Muscle layer of duodenum (tissue), 2 donors: ENCODE measurements at regions not wholly inside any gene's neighbourhood (a gene's known extent, or its start where the extent isn't known, plus 50 kb on each side); places are given as distances from the start of the nearest gene placed in this dataset.
"Not testable (repeated sequence)": the region's sequence is repeated elsewhere in the genome, so short reads cannot be mapped to it uniquely, and the experiment has no call there.

Experiments
- H3K27ac ChIP-seq: one replicate; pipeline ENCODE4 v1.7.0; 2013; ENCODE audit warnings: mild to moderate bottlenecking, low read length
- H3K27me3 ChIP-seq: one replicate; pipeline ENCODE4 v1.7.0; 2013; ENCODE audit warnings: low read depth, mild to moderate bottlenecking, control low read depth, low read length
- H3K36me3 ChIP-seq, 2 donors: one replicate each; pipeline ENCODE4 v1.7.0; 2013; ENCODE audit warnings: low read length in 2 of 2, control low read depth in 1 of 2, mild to moderate bottlenecking in 1 of 2; ENCODE audit not compliant: insufficient read depth in 2 of 2, control insufficient read depth in 1 of 2
- H3K4me1 ChIP-seq, 2 donors: one replicate each; pipeline ENCODE4 v1.7.0; 2013; ENCODE audit warnings: low read length in 2 of 2, mild to moderate bottlenecking in 2 of 2, control low read depth in 1 of 2, moderate library complexity in 1 of 2; ENCODE audit not compliant: insufficient read depth in 2 of 2, control insufficient read depth in 1 of 2
- H3K4me3 ChIP-seq, 2 donors: one replicate each; pipeline ENCODE4 v1.7.0; 2013; ENCODE audit warnings: low read length in 2 of 2, low read depth in 1 of 2, mild to moderate bottlenecking in 1 of 2
- H3K9me3 ChIP-seq, 2 donors: one replicate each; pipeline ENCODE4 v1.7.0; 2013; ENCODE audit warnings: low read length in 2 of 2, control low read depth in 1 of 2, mild to moderate bottlenecking in 1 of 2; ENCODE audit not compliant: control insufficient read depth in 1 of 2
- donor health status: healthy.

DNA sequence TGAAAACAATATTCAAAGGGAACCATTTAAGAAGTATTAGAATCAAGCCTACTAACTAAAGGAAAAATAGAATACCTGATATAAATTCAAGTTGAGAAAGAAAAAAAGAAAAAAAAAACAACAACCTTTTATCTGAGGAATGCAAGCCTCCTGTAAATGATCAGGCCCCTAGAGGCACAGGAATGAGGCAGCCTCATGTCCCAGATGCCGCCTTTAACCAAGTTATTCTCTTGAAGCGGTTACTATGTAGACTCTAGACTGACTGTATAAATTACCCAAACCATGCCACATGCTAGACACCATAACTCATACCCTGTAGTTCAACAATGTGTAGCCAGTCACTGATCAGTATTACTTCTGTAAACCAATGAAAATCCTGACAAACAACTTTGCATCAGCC, 929.6 kb downstream of the TAF11L14 start:
- no peaks in the 10 kb centered on the region for H3K4me1 ChIP-seq
- no peak overlapping the region for H3K4me3 ChIP-seq
- no peak overlapping the region for H3K27ac ChIP-seq
- H3K27me3 ChIP-seq = no peaks in the 10 kb centered on the region
- H3K36me3 ChIP-seq = no peaks in the 10 kb centered on the region
- no peaks in the 10 kb centered on the region for H3K9me3 ChIP-seq

GRCh38 chr5:18566671-18567070, 932.4 kb downstream of the TAF11L14 start:
- no peak overlapping the region for H3K27ac ChIP-seq
- no peaks in the 10 kb centered on the region for H3K27me3 ChIP-seq
- H3K4me3 ChIP-seq = no peak overlapping the region
- no peaks in the 10 kb centered on the region for H3K4me1 ChIP-seq
- no peaks in the 10 kb centered on the region for H3K36me3 ChIP-seq
- no peaks in the 10 kb centered on the region for H3K9me3 ChIP-seq

DNA sequence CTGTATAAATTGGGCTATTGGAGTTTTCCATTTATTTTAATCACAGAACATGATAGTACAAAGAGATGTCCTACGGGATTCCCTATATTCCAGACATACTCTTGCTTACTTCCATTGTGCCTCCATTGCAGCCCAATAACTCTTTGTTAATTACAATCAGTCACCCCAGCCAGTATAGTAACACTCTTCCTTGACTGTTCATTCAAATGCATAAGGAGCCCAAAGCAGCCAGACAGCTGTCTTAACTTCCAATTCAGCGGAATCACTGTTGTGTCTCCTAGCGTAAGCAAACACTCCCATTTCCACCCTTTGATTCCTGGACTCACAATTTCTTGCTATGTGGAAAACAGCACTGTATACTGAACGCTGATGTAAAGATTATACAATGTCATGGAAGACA, 942.3 kb downstream of the TAF11L14 start:
- H3K9me3 ChIP-seq = no peaks in the 10 kb centered on the region
- H3K4me3 ChIP-seq = no peak overlapping the region
- H3K27ac ChIP-seq = no peak overlapping the region
- no peaks in the 10 kb centered on the region for H3K4me1 ChIP-seq
- no peaks in the 10 kb centered on the region for H3K27me3 ChIP-seq
- no peaks in the 10 kb centered on the region for H3K36me3 ChIP-seq

GRCh38 chr5:18601185-18601584, 966.9 kb downstream of the TAF11L14 start:
- Histone ChIP-seq H3K4me1 (no peaks in the 10 kb centered on the region), H3K9me3 (no peaks in the 10 kb centered on the region), H3K36me3 (no peaks in the 10 kb centered on the region), H3K27ac (no peak overlapping the region), H3K4me3 (no peak overlapping the region), H3K27me3 (no peaks in the 10 kb centered on the region)

DNA sequence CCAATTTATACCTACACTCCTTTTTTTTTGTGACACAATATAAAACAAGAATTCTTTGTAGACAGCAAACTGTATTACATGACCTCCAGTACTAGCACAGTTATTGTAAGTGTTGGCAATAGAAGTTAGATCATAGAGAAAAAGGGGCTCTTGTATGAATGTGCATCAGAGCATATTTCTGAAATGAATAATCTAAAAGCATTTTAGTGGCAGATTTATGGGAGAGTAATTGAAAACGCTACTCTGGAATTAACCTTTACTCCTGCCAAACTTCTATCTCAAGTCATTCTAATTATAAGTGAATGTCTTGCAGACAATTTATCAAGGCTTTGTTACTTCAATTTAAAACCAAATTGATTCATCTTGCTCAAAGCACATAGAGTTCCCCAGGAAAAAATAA, 968.1 kb downstream of the TAF11L14 start:
- Histone ChIP-seq H3K27ac (no peak overlapping the region), H3K9me3 (no peaks in the 10 kb centered on the region), H3K27me3 (no peaks in the 10 kb centered on the region), H3K4me3 (no peak overlapping the region), H3K4me1 (no peaks in the 10 kb centered on the region), H3K36me3 (no peaks in the 10 kb centered on the region)

DNA sequence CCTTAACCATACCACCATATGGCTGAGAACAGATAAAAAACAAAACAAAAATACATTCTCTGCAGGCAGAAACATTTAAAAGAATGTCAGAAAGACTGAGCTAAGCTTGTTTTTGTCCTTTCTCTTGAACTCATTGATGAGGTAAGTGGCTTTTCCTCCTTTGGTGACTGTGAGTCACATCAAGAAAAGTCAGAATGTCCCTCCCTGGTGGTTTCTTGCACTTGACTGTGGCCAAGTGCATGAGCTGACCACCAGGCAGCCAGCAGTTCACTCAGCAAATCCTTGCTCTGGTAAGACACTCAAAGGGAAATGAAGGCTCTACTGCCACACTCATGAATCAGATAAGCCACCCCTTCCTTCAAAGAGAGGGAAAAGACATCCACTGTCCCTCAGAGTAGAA, 970.9 kb downstream of the TAF11L14 start:
- no peaks in the 10 kb centered on the region for H3K27me3 ChIP-seq
- H3K4me1 ChIP-seq = no peaks in the 10 kb centered on the region
- H3K9me3 ChIP-seq = no peaks in the 10 kb centered on the region
- no peak overlapping the region for H3K27ac ChIP-seq
- H3K4me3 ChIP-seq = no peak overlapping the region
- H3K36me3 ChIP-seq = no peaks in the 10 kb centered on the region

DNA sequence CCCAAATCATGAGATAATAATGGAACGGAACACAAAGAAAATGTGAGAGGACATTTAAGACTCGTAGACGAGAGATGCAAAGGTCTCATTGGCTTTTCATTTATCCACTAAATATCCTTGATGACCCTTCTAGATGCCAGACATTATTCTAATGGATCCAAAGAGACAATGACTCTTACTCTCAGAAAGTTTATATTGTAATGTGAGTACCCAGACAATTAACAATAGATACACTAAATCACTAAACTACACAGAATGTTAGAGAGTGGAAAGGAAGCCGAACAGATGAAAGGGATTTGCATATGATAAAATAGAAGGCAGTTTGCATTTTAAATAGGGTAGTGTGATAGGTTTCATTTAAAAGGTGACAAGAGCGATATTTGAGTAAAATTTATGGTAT, 973.3 kb downstream of the TAF11L14 start:
- Histone ChIP-seq H3K27me3 (no peaks in the 10 kb centered on the region), H3K4me1 (no peaks in the 10 kb centered on the region), H3K9me3 (no peaks in the 10 kb centered on the region), H3K36me3 (no peaks in the 10 kb centered on the region), H3K4me3 (no peak overlapping the region), H3K27ac (no peak overlapping the region)

DNA sequence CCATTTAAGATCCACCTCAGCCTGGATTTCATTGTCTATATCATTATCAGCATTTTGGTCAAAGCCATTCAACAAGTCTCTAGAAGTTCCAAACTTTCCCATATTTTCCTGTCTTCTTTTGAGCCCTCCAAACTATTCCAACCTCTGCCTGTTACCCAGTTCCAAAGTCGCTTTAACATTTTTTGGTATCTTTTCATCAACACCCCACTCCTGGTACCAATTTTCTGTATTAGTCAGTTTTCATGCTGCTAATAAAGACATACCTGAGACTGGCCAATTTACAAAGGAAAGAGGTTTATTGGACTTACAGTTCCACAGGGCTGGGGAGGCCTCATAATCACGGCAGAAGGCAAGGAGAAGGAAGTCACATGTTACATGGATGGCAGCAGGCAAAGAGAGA, 982.9 kb downstream of the TAF11L14 start:
- H3K36me3 ChIP-seq, H3K27ac ChIP-seq, H3K4me3 ChIP-seq, H3K4me1 ChIP-seq, H3K9me3 ChIP-seq, H3K27me3 ChIP-seq: not testable (repeated sequence)

DNA sequence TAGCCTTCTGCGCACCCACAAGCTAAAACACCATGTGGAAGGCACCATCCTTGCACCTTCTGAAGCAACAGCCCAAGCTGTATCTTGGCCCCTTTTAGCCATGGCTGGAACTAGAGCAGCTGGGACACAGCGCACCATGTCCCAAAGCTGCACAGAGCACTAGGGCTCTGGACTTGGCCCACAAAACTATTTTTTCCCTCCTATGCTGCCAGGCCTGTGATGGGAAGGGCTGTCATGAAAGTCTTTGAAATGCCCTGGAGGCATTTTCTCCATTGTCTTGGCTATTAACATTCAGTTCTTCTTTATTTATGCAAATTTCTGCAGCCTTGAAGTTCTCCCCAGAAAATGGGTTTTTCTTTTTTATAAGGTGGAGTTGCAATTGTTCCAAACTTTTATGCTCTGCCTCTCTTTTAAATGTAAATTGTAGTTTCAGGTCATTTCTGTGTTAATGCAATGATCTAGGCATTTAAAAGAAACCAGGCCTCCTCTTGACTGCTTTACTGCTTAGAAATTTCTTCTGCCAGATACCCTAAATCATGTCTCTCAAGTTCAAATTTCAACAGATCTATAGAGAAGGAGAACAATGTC, 996.3 kb downstream of the TAF11L14 start:
- H3K27ac ChIP-seq = no peak overlapping the region
- no peaks in the 10 kb centered on the region for H3K27me3 ChIP-seq
- no peaks in the 10 kb centered on the region for H3K36me3 ChIP-seq
- no peak overlapping the region for H3K4me3 ChIP-seq
- H3K4me1 ChIP-seq = no peaks in the 10 kb centered on the region
- H3K9me3 ChIP-seq = no peaks in the 10 kb centered on the region

DNA sequence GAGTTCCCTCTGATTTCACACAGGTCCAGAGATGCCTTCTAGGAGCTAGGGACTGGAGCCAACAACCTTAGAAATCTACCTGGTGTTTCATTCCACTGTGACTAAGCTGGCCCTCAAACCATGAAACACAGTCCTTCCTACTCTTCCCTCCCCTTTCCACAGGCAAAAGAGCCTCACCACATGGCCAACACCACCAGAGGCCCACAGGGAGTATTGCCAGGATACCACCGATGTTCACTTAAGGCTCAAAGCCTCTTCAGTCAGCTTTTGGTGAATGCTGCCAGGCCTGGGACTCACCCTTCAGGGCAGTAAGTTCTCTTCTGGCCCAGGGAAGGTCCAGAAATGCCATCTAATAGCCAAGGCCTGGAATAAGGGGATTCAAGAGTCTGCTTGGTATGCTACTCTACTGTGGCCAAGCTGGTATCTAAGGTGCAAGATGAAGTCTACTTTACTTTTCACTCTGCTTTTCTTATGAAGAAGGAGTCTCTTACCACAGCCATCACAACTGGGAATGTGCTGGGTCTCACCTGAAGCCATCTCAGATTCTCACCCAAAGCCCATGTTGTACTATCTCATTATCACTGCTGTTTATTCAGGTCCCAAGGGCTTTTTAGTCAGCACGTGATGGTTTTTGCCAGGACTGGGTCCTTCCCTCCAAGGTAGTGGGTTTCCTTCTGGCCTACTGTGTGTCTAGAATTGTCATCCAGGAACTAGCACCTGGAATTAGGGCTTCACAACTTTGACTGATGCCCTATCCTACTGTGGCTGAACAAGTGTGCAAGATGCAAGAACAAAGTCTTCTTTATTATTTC, 1018.4 kb downstream of the TAF11L14 start:
- Histone ChIP-seq H3K36me3 (no peaks in the 10 kb centered on the region), H3K4me1 (no peaks in the 10 kb centered on the region), H3K27ac (no peak overlapping the region), H3K9me3 (peaks cover 0 to 6% of the 10 kb centered on the region in 2 donors), H3K4me3 (no peak overlapping the region), H3K27me3 (no peaks in the 10 kb centered on the region)

DNA sequence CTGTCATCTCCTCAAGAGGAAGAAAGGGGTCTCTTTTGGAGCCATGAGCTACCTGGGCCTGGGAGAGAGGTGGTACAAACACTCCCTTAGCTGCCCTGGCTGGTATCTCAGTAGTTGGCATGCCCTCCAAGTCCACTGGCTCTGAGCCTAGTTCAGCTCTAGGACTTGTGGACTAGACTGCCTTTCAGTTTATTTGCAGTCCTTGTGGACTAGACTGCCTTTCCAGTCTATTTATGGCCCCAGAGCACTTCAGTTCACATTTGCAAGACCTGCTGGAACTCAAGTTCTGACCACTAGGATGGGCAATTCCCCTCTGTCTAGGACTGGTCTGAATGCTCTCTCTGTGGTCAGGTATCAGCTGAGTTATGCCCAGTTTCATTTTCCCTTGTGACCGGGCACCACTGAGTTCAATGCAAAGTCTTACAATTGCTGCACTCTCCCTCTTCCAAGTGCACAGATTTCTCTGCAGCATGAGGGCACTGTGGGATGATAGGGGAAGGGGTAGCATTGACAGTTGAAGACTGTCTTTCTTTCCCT, 1019.0 kb downstream of the TAF11L14 start:
- H3K4me1 ChIP-seq = no peaks in the 10 kb centered on the region
- H3K9me3 ChIP-seq = peaks cover 0 to 6% of the 10 kb centered on the region in 2 donors
- no peaks in the 10 kb centered on the region for H3K36me3 ChIP-seq
- H3K27me3 ChIP-seq = no peaks in the 10 kb centered on the region
- no peak overlapping the region for H3K27ac ChIP-seq
- H3K4me3 ChIP-seq = no peak overlapping the region
